Omental fat pad (tissue), 3 donors: ENCODE measurements at regions not wholly inside any gene's neighbourhood (a gene's known extent, or its start where the extent isn't known, plus 50 kb on each side); places are given as distances from the start of the nearest gene placed in this dataset.
"Not testable (repeated sequence)": the region's sequence is repeated elsewhere in the genome, so short reads cannot be mapped to it uniquely, and the experiment has no call there.

Source experiments
- ATAC-seq: fragments of 150-250 bp; one replicate; pipeline ENCODE4 v1.9.1; 2016; ENCODE audit warnings: mild to moderate bottlenecking, moderate library complexity; ENCODE audit not compliant: low FRiP score
- DNase-seq: peaks from one replicate; pipeline ENCODE4 v3.0.0-alpha.2; 2019; ENCODE audit warnings: low spot score
- TF ChIP-seq, protein P1 (sequence below), 3 donors: fragments of 450-650 bp; IDR thresholded peaks; one replicate each; pipeline ENCODE4 v1.5.1; 2016 to 2017; ENCODE audit warnings: antibody characterized with exemption in 3 of 3, mild to moderate bottlenecking in 3 of 3, moderate library complexity in 2 of 3

DNA sequence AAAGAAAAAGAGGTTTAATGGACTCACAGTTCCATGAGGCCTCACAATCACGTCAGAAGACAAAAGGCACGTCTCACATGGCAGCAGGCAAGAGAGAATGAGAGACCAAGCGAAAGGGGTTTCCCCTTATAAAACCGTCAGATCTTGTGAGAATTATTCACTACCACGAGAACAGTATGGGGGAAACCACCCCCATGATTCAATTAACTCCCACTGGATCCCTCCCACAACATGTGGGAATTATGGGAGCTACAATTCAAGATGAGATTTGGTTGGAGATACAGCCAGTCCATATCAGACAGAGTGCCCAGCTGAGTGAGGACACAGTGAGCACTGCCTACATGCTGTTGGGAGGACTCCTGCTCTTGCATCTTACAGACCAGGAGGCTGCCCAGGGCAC lies 148.4 kb downstream of the TEX36 start:
- ATAC-seq (no peak), DNase-seq (no peak)
- TF ChIP-seq, protein P1, sequence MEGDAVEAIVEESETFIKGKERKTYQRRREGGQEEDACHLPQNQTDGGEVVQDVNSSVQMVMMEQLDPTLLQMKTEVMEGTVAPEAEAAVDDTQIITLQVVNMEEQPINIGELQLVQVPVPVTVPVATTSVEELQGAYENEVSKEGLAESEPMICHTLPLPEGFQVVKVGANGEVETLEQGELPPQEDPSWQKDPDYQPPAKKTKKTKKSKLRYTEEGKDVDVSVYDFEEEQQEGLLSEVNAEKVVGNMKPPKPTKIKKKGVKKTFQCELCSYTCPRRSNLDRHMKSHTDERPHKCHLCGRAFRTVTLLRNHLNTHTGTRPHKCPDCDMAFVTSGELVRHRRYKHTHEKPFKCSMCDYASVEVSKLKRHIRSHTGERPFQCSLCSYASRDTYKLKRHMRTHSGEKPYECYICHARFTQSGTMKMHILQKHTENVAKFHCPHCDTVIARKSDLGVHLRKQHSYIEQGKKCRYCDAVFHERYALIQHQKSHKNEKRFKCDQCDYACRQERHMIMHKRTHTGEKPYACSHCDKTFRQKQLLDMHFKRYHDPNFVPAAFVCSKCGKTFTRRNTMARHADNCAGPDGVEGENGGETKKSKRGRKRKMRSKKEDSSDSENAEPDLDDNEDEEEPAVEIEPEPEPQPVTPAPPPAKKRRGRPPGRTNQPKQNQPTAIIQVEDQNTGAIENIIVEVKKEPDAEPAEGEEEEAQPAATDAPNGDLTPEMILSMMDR (IDR thresholded peaks at IDR 0.05): no peak

DNA sequence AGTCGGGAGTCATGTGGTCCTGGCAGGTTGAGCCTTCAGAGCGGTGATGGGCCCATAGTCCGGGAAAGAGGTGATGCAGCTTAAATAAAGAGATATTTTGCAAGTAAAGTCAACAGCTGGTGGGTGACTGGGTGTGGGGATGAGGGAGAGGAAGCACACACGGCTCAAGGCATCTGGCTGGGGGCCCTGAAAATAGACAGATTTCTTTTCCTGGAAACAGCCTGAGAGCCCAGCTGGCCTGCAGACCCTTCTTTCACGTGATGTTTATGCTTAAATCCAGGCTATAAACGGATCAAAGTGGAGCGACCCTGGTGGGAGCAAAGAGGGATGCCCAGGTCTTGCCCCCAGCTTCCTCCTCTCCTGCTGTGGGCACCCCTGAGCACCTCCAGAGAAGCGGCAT lies 149.1 kb downstream of the TEX36 start:
- DNase-seq: no peak
- TF ChIP-seq, protein P1 (IDR thresholded peaks at IDR 0.05): no peak
- no peak for ATAC-seq

DNA sequence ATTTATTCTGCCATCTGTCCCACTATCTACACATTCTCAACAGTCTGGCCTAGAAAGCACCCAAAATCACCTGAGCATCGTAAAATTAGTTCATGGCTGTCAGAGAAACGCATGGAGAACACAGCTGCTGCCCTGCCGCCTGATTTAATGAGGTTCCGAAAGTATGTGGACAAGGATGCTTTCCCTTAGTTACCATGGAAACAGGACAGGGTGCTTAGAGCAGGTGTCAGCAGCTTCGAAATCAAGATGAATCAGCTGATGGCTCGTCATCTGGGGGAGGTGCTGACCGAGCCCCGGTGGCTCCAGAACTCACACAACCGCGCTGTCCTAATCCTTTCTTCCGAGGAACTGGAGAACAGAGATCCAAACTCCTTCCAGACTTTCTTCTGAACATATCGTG lies 151.5 kb downstream of the TEX36 start:
- ATAC-seq: no peak
- no peak for DNase-seq
- TF ChIP-seq, protein P1 (IDR thresholded peaks at IDR 0.05): no peak

DNA sequence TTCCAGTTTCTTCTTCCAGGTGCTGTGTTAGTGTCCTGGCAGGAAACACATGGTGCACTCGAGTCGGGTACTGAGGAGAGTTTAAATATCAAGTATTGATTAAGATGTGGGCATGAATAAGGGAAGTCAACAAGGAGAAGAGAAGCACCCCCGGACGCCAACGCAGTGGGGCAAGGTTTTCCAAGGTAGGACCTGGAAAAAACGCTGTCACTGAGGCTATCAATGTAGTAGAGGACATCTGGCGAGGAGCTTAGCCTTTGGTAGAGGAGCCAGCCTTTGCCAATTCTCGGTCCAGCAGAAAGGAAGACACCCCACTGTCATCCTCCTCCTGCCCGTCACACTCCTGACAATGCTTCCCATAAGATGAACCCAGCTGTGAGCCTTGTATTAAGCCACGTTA lies 159.6 kb downstream of the TEX36 start:
- ATAC-seq (no peak), DNase-seq (no peak)
- TF ChIP-seq, protein P1 (IDR thresholded peaks at IDR 0.05): no peak

DNA sequence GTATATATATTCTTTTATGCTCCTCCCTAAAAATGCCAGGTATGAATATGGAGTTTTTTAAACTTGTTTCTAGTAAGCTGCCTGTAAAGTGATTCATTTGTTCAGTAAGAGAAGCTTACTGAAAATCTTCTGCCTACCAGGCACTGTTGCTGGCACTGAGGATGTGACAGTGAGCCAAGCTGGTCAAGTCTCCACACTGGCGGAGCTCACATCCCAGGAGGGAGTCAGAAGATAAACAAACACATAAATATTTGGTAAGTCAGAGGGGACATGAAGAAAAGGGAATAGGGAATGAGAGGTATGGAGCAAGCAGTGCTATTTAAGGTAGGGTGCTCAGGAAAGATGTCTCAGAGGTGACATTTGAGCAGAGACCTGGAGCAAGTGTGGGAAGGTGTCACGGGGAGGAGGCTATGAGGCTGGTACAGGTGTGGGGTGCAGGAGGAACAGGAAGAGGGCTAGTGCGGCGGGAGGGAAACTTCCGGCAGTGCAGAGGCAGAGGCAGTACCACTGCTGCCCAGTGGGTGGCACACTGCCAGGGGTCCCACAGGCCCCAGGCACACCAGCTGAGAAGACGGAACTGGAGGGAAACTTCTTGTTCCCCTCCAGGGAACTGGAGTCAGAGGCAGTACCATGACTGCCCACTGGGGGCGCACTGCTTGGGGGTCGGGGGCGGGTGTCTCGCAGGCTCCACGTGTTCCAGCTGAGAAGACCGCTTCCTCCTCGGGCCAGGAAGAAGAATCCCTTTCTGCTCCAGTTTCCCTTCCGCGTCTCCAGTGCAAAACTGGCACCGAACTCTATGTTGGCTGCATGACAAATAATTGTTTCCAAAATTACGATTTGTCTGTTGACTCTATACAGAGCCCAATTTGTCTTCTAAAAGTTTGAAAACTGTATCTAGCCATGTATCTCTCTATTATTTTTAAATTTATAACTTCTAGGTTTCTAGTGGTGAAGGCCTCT lies 161.0 kb downstream of the TEX36 start:
- TF ChIP-seq, protein P1 (IDR thresholded peaks at IDR 0.05): no peak
- ATAC-seq (no peak), DNase-seq (no peak)

DNA sequence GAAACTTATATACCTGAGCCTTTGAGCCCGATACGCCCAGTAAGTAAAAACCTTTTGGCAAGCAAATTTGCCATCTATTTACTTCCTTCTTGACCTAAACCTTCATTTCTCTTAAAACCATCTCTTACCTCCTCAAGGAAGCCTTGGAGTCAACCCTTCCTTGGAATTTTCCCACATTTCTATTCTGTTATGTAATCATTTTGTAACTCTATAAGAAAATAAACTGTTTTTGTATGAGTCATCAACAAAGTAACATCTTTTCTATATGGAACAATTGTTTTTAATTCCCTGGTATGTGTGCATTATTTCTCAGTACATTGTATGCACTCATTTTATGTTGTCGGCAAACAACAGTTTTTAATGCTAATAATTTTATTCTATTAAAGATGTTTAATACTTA lies 162.0 kb downstream of the TEX36 start:
- TF ChIP-seq, protein P1 (IDR thresholded peaks at IDR 0.05): no peak
- ATAC-seq (no peak), DNase-seq (no peak)

DNA sequence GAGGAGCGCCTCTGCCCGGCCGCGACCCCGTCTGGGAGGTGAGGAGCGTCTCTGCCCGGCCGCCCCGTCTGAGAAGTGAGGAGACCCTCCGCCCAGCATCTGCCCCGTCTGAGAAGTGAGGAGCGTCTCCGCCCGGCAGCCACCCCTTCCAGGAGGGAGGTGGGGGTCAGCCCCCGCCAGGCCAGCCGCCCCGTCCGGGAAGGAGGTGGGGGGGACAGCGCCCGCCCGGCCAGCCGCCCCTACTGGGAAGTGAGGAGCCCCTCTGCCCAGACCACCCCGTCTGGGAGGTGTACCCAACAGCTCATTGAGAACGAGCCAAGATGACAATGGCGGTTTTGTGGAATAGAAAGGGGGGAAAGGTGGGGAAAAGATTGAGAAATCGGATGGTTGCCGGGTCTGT lies 164.6 kb downstream of the TEX36 start:
- not testable (repeated sequence) for DNase-seq, ATAC-seq
